AG09319 (cell line): ENCODE measurements at regions not wholly inside any gene's neighbourhood (a gene's known extent, or its start where the extent isn't known, plus 50 kb on each side); places are given as distances from the start of the nearest gene placed in this dataset.

Source experiments
- DNase-seq: peaks from one replicate; pipeline ENCODE4 v3.0.0-alpha.2; 2010; ENCODE audit warnings: low read depth; ENCODE audit errors: extremely low read depth
- TF ChIP-seq, protein P1 (sequence below): IDR thresholded peaks from 2 replicates; pipeline ENCODE4 v1.5.1; 2011; ENCODE audit warnings: low read depth, mild to moderate bottlenecking, inconsistent platforms, low read length, moderate library complexity

DNA sequence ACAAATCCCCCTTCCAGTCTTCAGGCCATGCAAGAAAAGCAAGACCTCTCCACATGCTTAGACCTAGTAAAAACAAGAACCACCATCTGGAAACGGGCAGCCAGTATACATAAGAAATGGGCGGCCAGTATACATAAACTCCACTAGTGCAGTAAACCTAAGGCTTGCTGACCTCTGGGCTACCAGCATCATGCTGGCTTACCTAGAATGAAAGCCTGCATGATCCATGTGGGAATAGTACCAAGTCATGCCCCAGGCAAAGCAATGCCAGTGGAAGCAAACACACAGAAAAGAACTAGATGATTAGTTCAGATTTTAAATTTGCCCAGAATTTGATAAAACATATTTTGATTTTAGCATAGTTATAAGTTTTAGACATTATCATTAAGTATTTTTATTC lies 1346.4 kb downstream of the EFNA5 start:
- TF ChIP-seq, protein P1, sequence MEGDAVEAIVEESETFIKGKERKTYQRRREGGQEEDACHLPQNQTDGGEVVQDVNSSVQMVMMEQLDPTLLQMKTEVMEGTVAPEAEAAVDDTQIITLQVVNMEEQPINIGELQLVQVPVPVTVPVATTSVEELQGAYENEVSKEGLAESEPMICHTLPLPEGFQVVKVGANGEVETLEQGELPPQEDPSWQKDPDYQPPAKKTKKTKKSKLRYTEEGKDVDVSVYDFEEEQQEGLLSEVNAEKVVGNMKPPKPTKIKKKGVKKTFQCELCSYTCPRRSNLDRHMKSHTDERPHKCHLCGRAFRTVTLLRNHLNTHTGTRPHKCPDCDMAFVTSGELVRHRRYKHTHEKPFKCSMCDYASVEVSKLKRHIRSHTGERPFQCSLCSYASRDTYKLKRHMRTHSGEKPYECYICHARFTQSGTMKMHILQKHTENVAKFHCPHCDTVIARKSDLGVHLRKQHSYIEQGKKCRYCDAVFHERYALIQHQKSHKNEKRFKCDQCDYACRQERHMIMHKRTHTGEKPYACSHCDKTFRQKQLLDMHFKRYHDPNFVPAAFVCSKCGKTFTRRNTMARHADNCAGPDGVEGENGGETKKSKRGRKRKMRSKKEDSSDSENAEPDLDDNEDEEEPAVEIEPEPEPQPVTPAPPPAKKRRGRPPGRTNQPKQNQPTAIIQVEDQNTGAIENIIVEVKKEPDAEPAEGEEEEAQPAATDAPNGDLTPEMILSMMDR: no peak

DNA sequence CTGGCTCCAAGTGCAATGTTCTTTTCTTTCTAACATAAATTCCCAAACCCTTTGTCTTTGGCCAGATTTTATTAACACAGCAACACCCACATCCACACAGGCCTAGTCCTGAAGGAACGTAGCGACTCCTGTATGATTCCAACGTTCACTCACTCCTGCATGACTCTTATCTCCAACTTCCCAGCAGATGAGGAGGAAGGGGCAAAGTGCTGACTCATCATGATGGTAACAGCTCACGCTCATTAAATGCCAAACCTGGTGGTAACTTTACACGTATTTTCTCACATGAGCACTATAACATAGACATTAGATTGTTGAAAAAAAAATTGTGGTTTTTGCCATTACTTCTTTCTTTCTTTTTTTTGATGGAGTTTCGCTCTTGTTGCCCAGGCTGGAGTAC lies 1349.5 kb downstream of the EFNA5 start:
- TF ChIP-seq, protein P1: no peak
- DNase-seq: no peak

More for the DNA sequence above, 1346.4 kb downstream of the EFNA5 start:
- no peak for DNase-seq

DNA sequence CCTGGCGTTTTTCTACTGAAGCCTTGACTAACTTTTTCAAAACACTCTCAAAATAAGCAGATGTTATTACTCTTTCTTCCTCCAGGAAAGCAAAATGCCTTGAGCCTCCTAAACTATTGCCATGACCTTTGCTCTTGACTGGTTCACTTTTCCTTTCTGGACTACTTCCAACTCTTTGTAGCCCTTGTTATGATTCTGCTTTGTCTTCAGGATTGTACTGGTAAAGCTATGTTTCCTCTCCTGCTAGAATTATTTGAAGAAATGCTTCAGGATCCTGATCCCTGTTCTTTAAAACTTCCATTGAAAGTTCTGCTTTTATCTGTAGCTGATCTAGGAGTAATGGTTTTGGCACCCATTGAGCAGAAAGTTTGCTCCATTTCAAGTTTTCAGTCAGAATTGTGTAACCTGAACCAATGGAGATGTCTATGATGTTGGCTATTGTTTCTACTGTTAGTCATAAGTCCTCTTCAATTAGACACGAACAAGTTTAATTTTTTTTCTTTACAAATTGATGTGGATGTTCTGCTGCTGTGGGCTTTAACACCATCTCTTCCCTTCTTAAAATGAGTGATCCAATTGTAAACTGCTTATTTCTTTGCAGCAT lies 1356.4 kb downstream of the EFNA5 start:
- DNase-seq: no peak

DNA sequence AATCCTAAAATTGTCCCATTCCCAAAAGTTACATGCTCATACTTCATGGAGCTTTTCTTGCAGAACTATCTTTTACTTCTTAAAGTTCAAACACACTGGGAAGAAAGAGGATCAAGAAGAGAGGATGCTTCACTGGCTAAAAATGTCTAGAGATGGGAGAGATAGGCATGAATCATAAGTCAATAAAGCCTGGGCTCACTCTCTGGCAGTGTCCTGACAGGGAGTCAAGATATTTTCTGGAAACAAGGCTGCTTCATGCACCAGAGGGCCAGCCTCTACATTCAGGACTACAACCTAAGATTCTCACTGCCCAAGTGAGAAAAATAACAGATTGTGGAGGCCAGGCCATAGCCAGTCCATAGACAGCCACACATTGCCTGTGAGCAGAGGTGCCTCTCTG lies 1358.4 kb downstream of the EFNA5 start:
- TF ChIP-seq, protein P1: no peak
- no peak for DNase-seq

More for the DNA sequence above, 1356.4 kb downstream of the EFNA5 start:
- TF ChIP-seq, protein P1: no peak

DNA sequence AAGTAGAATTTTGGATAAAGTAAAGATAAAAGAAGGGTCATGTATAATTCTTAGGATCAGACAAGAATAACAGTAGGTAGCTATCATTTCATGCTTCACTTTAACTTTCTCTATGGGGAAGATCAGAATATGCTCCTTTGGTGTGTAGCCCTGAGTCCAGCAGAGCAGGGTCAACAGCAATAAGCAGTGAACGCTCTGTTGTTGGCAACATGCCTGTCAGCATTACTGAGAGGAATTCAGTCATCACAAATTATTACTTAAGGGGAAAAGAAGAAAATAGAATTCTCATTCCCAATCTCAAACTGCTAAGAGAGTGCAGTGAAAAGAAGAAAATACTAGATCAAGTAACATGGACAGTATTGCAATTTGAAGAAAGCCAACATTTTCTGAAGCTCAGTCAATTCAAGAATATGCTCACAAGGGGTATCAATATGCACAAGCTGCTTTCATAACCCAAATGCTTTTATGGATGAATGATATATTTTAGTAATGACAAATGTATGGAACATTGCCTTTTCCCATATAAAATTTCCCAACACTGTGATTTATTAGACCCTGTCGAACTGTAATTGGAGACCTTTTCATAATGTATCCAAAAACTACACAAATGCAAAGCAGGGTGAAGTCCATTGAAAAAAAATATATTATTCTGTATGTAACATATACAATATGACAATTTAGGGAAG lies 1359.4 kb downstream of the EFNA5 start:
- TF ChIP-seq, protein P1: no peak
- no peak for DNase-seq

DNA sequence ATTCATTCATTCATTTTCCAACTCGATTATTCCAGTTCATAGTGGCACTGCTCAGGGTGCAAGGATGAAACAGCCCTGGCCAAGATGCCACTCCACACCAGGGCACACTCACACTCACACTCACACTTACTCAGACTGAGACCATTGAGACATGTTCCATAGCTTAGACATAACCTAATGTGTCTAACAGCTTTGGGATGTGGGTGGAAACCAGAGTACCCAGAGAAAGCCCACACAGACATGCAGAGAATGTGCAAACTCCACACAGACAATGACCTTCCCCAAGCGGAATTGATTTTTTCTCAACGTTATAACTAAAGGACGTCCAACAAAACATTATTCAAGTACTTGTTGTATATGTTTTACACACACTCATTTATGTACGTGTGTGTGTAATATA lies 1363.5 kb downstream of the EFNA5 start:
- TF ChIP-seq, protein P1: no peak
- no peak for DNase-seq

DNA sequence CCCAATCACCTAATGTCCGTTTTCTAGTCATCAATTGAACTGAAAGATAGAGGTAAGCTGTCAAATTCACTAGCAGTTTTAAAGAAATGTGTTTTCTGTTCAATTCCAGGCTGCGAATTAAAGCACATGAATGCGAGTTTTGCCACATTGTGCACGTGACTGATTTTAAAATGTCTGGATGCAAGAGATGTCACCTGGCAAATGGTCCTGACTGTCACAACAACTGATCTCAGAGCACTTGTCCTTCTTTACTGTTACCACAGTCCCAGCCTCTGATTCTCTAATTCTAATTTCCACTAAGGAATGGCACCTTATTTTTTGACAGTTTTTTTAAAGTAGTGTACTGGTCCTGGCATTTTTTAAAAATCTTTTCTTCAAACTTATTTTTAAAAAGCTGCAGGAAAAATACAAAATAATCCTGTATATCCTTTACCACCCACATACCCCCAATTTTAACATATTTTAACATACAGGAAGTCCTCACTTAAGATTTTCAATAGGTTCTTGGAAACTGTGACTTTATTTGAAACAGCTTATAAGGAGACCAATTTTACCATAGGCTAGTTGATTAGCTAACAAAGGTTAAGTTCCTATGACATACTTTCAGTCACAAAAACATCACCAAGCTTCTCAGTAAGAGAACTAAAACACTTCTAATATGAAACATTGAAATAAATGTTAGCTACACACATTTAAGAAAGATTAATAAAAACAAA lies 1364.3 kb downstream of the EFNA5 start:
- DNase-seq: no peak
- TF ChIP-seq, protein P1: no peak
